ENCODE measurements at regions not wholly inside any gene's neighbourhood (a gene's known extent, or its start where the extent isn't known, plus 50 kb on each side); places are given as distances from the start of the nearest gene placed in this dataset.
A peak's percentile ranks its signal among the peaks of the same experiment; 100 is the strongest.

DNA sequence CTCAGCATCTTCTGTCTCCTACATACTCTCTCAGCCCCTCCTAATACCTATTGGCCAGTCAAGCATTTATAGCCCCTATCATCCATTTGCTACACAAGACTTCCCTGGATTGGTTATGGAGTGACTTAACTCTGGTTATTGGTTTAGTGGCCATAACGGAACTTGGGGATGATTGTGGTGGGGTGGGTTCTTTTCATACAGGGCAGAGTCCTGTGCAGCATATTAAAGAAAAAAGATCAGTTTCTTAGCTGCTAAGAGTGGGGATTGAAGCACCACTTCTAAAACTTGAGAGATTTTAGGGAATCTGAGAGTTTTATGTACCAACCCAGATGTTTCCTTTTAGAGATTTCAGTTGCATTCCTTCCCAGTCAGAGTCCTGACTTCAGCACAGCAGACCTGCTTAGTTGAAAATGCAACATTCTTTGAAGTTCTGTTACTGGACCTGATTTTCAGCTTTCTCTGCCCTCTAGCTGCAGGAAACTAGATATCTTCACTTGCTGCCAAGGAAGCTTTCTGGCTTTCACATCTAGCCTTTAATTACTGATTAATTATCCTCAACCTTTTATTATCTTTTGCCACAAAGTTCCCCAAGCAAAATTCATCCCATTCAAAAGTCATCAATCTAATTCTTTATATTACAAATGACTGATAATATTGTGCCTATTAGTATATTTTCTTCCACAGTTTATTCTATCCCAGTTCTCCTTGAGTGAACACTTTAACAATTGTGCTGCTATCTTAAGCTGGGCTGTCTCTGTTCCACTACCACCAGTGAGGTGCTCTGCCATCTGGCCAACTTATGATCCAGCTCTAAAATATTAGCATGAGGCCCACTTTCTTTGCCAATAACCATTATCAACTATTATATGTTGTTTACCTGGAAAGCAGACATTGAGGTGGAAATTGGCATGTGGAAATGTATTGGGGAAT is 906.0 kb upstream of the ALCAM start:
- Histone ChIP-seq H4K8ac (replicated peaks; ENCODE audit: insufficient read length, low read depth, low read length) (no peak overlapping the region), H2BK15ac (ENCODE audit: low read depth, low read length) (no peak overlapping the region), H3K9me3 (ENCODE audit: control insufficient read depth, low read depth, low read length) (no peaks in the 10 kb centered on the region), H3K4ac (ENCODE audit: low read depth, low read length) (no peak overlapping the region), H3K23ac (ENCODE audit: insufficient read length, low read depth, low read length) (no peak overlapping the region), H4K20me1 (ENCODE audit: control insufficient read depth, insufficient read depth, insufficient read length) (no peaks in the 10 kb centered on the region), H3K18ac (ENCODE audit: insufficient read length, low read depth, low read length) (no peak overlapping the region), H2BK12ac (ENCODE audit: insufficient read length, low read depth, low read length) (no peak overlapping the region), H3K27me3 (ENCODE audit: insufficient read depth, low read length) (no peaks in the 10 kb centered on the region), H3K79me1 (ENCODE audit: insufficient read depth, low read depth, low read length, poor library complexity, severe bottlenecking) (no peaks in the 10 kb centered on the region), H4K91ac (ENCODE audit: insufficient read length, low read depth, low read length) (no peak overlapping the region), H2BK20ac (ENCODE audit: low read depth, low read length, poor library complexity, severe bottlenecking) (no peak overlapping the region), H3K4me1 (ENCODE audit: insufficient read depth, low read length) (no peaks in the 10 kb centered on the region), H3K23me2 (ENCODE audit: insufficient read length, low read depth, low read length, poor library complexity, severe bottlenecking) (no peaks in the 10 kb centered on the region), H2BK120ac (ENCODE audit: low read depth, low read length, poor library complexity, severe bottlenecking) (no peak overlapping the region), H4K5ac (ENCODE audit: insufficient read length, low read depth, low read length) (no peak overlapping the region), H3K9ac (ENCODE audit: extremely low read depth, insufficient read length, low read length) (no peak overlapping the region), H3K4me2 (ENCODE audit: insufficient read depth, insufficient read length, low read length) (no peak overlapping the region), H2AFZ (ENCODE audit: low read length) (no peak overlapping the region), H2BK5ac (ENCODE audit: insufficient read length, low read length) (no peak overlapping the region), H2AK5ac (ENCODE audit: insufficient read length, low read length) (no peak overlapping the region), H3T11ph (ENCODE audit: low read length) (no peak overlapping the region), H3K79me2 (ENCODE audit: insufficient read depth, low read length) (no peaks in the 10 kb centered on the region), H3K56ac (ENCODE audit: insufficient read length, low read depth, low read length) (no peak overlapping the region), H3K27ac (ENCODE audit: insufficient read length, low read depth, low read length) (no peak overlapping the region), H3K14ac (ENCODE audit: insufficient read depth, low read length) (no peak overlapping the region)
- Mint-ChIP-seq H3K4me1 (peaks cover 10 to 12% of the 10 kb centered on the region in 2 experiments), H3K36me3 (ENCODE audit: insufficient read depth in 1 of 3, low read depth in 3 of 3) (peaks cover 6 to 13% (median 8%) of the 10 kb centered on the region in 3 experiments; a peak in 5 of 7 replicates), H3K27ac (peak overlapping the region in 2 of 3 experiments; percentile 5 to 88; a peak in 4 of 7 replicates), H3K27me3 (ENCODE audit: low read depth) (no peaks in the 10 kb centered on the region), H3K9me3 (peaks cover 16 to 17% of the 10 kb centered on the region in 2 experiments; a peak in 4 of 5 replicates), H3K4me3 (no peak overlapping the region)
- TF ChIP-seq, protein P1, sequence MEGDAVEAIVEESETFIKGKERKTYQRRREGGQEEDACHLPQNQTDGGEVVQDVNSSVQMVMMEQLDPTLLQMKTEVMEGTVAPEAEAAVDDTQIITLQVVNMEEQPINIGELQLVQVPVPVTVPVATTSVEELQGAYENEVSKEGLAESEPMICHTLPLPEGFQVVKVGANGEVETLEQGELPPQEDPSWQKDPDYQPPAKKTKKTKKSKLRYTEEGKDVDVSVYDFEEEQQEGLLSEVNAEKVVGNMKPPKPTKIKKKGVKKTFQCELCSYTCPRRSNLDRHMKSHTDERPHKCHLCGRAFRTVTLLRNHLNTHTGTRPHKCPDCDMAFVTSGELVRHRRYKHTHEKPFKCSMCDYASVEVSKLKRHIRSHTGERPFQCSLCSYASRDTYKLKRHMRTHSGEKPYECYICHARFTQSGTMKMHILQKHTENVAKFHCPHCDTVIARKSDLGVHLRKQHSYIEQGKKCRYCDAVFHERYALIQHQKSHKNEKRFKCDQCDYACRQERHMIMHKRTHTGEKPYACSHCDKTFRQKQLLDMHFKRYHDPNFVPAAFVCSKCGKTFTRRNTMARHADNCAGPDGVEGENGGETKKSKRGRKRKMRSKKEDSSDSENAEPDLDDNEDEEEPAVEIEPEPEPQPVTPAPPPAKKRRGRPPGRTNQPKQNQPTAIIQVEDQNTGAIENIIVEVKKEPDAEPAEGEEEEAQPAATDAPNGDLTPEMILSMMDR (conservative IDR thresholded peaks at IDR 0.05): peak; percentile 69
- no CpG with 5 or more reads among the region's 1 CpG for WGBS (ENCODE audit: extremely low coverage, insufficient read length, low lambda C conversion rate)
- DNase-seq: peak; percentile 39
